Panc1 (cell line): ENCODE measurements at regions not wholly inside any gene's neighbourhood (a gene's known extent, or its start where the extent isn't known, plus 50 kb on each side); places are given as distances from the start of the nearest gene placed in this dataset.

Source experiments
- CTCF ChIP-seq: fragments of 450-650 bp; IDR thresholded peaks from 2 replicates; pipeline ENCODE4 v1.5.1; 2017; ENCODE audit warnings: mild to moderate bottlenecking
- POLR2AphosphoS5 ChIP-seq: IDR thresholded peaks from 2 replicates; pipeline ENCODE4 v1.6.1; 2012; ENCODE audit warnings: mild to moderate bottlenecking, low read depth, low read length, moderate library complexity
- SIN3A ChIP-seq: IDR thresholded peaks from 2 replicates; pipeline ENCODE4 v1.6.1; 2012; ENCODE audit warnings: low read depth, mild to moderate bottlenecking, low read length, moderate library complexity, borderline replicate concordance; ENCODE audit not compliant: insufficient read depth
- TCF7L2 ChIP-seq: IDR thresholded peaks from 2 replicates; pipeline ENCODE4 v1.6.1; 2011; ENCODE audit warnings: mild to moderate bottlenecking, low read depth, low read length, inconsistent platforms
- TF ChIP-seq, protein P1 (sequence below), 2 experiments: IDR thresholded peaks; 2 replicates each; pipeline ENCODE4 v1.6.1; 2011 to 2012; ENCODE audit warnings: low read depth in 2 of 2, control low read depth in 1 of 2, low read length in 1 of 2, mild to moderate bottlenecking in 1 of 2, moderate library complexity in 1 of 2; ENCODE audit not compliant: insufficient read depth in 1 of 2

- no peak for TF ChIP-seq POLR2AphosphoS5
- no peak for TF ChIP-seq CTCF
- no peak for TF ChIP-seq TCF7L2
- TF ChIP-seq, protein P1, sequence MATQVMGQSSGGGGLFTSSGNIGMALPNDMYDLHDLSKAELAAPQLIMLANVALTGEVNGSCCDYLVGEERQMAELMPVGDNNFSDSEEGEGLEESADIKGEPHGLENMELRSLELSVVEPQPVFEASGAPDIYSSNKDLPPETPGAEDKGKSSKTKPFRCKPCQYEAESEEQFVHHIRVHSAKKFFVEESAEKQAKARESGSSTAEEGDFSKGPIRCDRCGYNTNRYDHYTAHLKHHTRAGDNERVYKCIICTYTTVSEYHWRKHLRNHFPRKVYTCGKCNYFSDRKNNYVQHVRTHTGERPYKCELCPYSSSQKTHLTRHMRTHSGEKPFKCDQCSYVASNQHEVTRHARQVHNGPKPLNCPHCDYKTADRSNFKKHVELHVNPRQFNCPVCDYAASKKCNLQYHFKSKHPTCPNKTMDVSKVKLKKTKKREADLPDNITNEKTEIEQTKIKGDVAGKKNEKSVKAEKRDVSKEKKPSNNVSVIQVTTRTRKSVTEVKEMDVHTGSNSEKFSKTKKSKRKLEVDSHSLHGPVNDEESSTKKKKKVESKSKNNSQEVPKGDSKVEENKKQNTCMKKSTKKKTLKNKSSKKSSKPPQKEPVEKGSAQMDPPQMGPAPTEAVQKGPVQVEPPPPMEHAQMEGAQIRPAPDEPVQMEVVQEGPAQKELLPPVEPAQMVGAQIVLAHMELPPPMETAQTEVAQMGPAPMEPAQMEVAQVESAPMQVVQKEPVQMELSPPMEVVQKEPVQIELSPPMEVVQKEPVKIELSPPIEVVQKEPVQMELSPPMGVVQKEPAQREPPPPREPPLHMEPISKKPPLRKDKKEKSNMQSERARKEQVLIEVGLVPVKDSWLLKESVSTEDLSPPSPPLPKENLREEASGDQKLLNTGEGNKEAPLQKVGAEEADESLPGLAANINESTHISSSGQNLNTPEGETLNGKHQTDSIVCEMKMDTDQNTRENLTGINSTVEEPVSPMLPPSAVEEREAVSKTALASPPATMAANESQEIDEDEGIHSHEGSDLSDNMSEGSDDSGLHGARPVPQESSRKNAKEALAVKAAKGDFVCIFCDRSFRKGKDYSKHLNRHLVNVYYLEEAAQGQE (IDR thresholded peaks at IDR 0.05; ENCODE audit: insufficient read depth in 1 of 2, low read depth in 2 of 2, low read length in 1 of 2) = no peak
- TF ChIP-seq SIN3A = no peak
Observed at GRCh38 chr13:104008541-104009435, 942.6 kb upstream of the SLC10A2 start.
